ENCODE measurements at regions not wholly inside any gene's neighbourhood (a gene's known extent, or its start where the extent isn't known, plus 50 kb on each side); places are given as distances from the start of the nearest gene placed in this dataset.
A peak's percentile ranks its signal among the peaks of the same experiment; 100 is the strongest.

GRCh38 chr12:111275308-111275707, 93.6 kb downstream of the PHETA1 start:
- no peaks in the 10 kb centered on the region for H3K36me3 ChIP-seq (ENCODE audit: control insufficient read depth, insufficient read depth, low read length)
- peaks cover 6% of the 10 kb centered on the region for H3K27me3 ChIP-seq (ENCODE audit: control insufficient read depth, insufficient read depth, low read length)
- no peak for TF ChIP-seq CTCF (IDR thresholded peaks at IDR 0.05; ENCODE audit: insufficient read depth, low read depth, low read length)
- CTCF ChIA-PET: no interaction called here
- POLR2A ChIA-PET: no interaction called here
- DNase-seq (ENCODE audit: low read depth): no peak
- no peak overlapping the region for H3K4me3 ChIP-seq (ENCODE audit: low read depth, low read length)

- ChIA-PET POLR2A (no interaction called here), CTCF (no interaction called here)
- Histone ChIP-seq H3K27me3 (ENCODE audit: control insufficient read depth, insufficient read depth, low read length) (peaks cover 8% of the 10 kb centered on the region), H3K4me3 (ENCODE audit: low read depth, low read length) (no peak overlapping the region), H3K36me3 (ENCODE audit: control insufficient read depth, insufficient read depth, low read length) (no peaks in the 10 kb centered on the region)
- DNase-seq (ENCODE audit: low read depth): no peak
- TF ChIP-seq CTCF (IDR thresholded peaks at IDR 0.05; ENCODE audit: insufficient read depth, low read depth, low read length): peak; percentile 43
Observed at GRCh38 chr12:111274777-111275176, 94.1 kb downstream of the PHETA1 start.

GRCh38 chr12:111271674-111272418, 97.0 kb downstream of the PHETA1 start:
- H3K27me3 ChIP-seq (ENCODE audit: control insufficient read depth, insufficient read depth, low read length): peaks cover 8% of the 10 kb centered on the region
- DNase-seq (ENCODE audit: low read depth): no peak
- no peaks in the 10 kb centered on the region for H3K36me3 ChIP-seq (ENCODE audit: control insufficient read depth, insufficient read depth, low read length)
- TF ChIP-seq CTCF (IDR thresholded peaks at IDR 0.05; ENCODE audit: insufficient read depth, low read depth, low read length): no peak
- no peak overlapping the region for H3K4me3 ChIP-seq (ENCODE audit: low read depth, low read length)
- ChIA-PET POLR2A (no interaction called here), CTCF (interaction anchor here (0.6 kb wide), 1 partner anchor 115 kb away, joined by 3 read pairs; no protein-coding TSS in a partner anchor)

GRCh38 chr12:111270774-111271173, 98.1 kb downstream of the PHETA1 start:
- H3K36me3 ChIP-seq (ENCODE audit: control insufficient read depth, insufficient read depth, low read length): no peaks in the 10 kb centered on the region
- H3K4me3 ChIP-seq (ENCODE audit: low read depth, low read length): no peak overlapping the region
- H3K27me3 ChIP-seq (ENCODE audit: control insufficient read depth, insufficient read depth, low read length): peaks cover 8% of the 10 kb centered on the region
- CTCF ChIA-PET: interaction anchor here (1.4 kb wide), 1 partner anchor 10 kb away, joined by 3 read pairs; no protein-coding TSS in a partner anchor
- no peak for DNase-seq (ENCODE audit: low read depth)
- no peak for TF ChIP-seq CTCF (IDR thresholded peaks at IDR 0.05; ENCODE audit: insufficient read depth, low read depth, low read length)
- POLR2A ChIA-PET: no interaction called here

GRCh38 chr12:111270239-111270638, 98.7 kb downstream of the PHETA1 start:
- POLR2A ChIA-PET: no interaction called here
- H3K4me3 ChIP-seq (ENCODE audit: low read depth, low read length): no peak overlapping the region
- DNase-seq (ENCODE audit: low read depth): no peak
- no peak for TF ChIP-seq CTCF (IDR thresholded peaks at IDR 0.05; ENCODE audit: insufficient read depth, low read depth, low read length)
- CTCF ChIA-PET: interaction anchor here (1.4 kb wide), 1 partner anchor 11 kb away, joined by 3 read pairs; no protein-coding TSS in a partner anchor
- H3K27me3 ChIP-seq (ENCODE audit: control insufficient read depth, insufficient read depth, low read length): peaks cover 8% of the 10 kb centered on the region
- no peaks in the 10 kb centered on the region for H3K36me3 ChIP-seq (ENCODE audit: control insufficient read depth, insufficient read depth, low read length)
